ENCODE measurements at regions not wholly inside any gene's neighbourhood (a gene's known extent, or its start where the extent isn't known, plus 50 kb on each side); places are given as distances from the start of the nearest gene placed in this dataset.

DNA sequence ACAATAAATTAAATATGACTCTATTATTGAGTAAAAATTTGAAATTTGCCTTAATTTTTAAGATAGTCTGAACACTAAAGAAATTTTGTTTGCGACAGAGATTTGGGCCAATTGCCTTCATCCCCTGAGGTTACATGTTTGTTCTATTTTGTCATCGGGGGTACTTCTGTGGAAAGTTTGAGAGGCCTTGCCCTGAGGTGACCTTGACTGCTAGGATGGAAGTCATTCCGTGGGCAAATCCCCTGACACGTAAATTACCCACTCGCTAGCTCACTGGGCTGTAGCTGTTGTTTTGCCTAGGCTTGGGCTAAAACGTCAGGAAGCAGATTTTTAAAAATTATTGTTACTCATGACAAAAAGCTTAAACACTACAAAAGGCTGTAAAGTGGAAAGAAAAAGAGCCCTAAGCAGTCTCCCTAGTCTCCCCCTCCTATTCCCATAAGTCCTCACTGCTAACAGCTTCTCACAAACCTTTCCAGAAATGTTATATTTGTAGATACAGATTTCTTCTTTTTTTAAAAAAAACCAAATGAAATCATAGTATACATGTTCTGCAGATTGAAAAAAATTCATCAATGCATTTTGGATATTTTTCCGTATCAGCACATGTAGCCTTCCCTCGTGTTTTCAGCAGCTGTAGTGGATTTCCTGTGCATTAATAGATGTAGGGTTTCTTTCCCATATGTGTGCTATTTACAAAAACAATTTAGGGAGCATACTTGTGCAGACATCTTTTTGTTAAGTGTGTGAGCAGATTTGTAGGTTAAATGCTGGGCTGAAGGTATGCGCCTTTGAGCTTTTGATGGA lies 142.7 kb downstream of the MRPS6 start:
- peak overlapping the region; percentile 10 to 49 for H3K27ac ChIP-seq (ENCODE audit: low read depth in 1 of 2, low read length in 2 of 2)
- peaks cover 0 to 4% of the 10 kb centered on the region in 2 donors for H3K4me1 ChIP-seq (ENCODE audit: control insufficient read depth in 1 of 2, insufficient read depth in 2 of 2, low read length in 2 of 2)
- intact Hi-C loops (cut with DNase I), result no loop called here
- H3K36me3 ChIP-seq (ENCODE audit: control insufficient read depth in 1 of 2, insufficient read depth in 2 of 2, low read length in 1 of 2), result no peaks in the 10 kb centered on the region
- H3K27me3 ChIP-seq (ENCODE audit: control insufficient read depth in 1 of 2, insufficient read depth in 2 of 2, low read length in 1 of 2), result no peaks in the 10 kb centered on the region
- no peak for ATAC-seq (ENCODE audit: low FRiP score)
- no peak for DNase-seq
- H3K9me3 ChIP-seq (ENCODE audit: control insufficient read depth, low read length), result peaks cover 1% of the 10 kb centered on the region
- WGBS, 2 donors, result 8 to 18% methylated on average over 9 of the region's 9 CpGs
- H3K4me3 ChIP-seq (ENCODE audit: low read length in 2 of 2), result no peak overlapping the region

DNA sequence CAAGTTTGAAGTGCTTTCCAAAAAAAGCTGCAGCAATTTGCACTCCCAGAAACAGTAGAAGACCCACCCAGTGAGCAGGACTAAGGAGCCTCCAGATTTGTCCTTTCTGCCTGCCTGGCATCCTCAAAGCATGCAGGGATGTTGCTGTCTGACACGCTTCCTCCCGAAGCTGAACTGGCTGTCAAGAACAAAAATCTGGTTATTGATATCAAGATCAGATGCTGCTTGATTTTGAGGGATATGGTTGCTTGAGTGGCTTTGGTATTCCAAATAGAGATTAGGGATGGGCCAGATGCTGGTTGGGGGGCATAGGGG lies 143.3 kb downstream of the MRPS6 start:
- 22 to 26% methylated on average over 2 of the region's 2 CpGs for WGBS, 2 donors
- intact Hi-C loops (cut with DNase I), result no loop called here

GRCh38 chr21:34217263-34217662 lies 143.9 kb downstream of the MRPS6 start:
- intact Hi-C loops (cut with DNase I), result no loop called here

More for the DNA sequence above, 143.3 kb downstream of the MRPS6 start:
- Histone ChIP-seq H3K9me3 (ENCODE audit: control insufficient read depth, low read length) (peaks cover 1% of the 10 kb centered on the region), H3K27ac (ENCODE audit: low read depth in 1 of 2, low read length in 2 of 2) (peak overlapping the region in 1 of 2 donors; percentile 57), H3K4me3 (ENCODE audit: low read length in 2 of 2) (no peak overlapping the region), H3K36me3 (ENCODE audit: control insufficient read depth in 1 of 2, insufficient read depth in 2 of 2, low read length in 1 of 2) (no peaks in the 10 kb centered on the region), H3K27me3 (ENCODE audit: control insufficient read depth in 1 of 2, insufficient read depth in 2 of 2, low read length in 1 of 2) (no peaks in the 10 kb centered on the region), H3K4me1 (ENCODE audit: control insufficient read depth in 1 of 2, insufficient read depth in 2 of 2, low read length in 2 of 2) (peaks cover 0 to 4% of the 10 kb centered on the region in 2 donors)
- DNase-seq (no peak), ATAC-seq (ENCODE audit: low FRiP score) (no peak)

GRCh38 chr21:34219334-34220060 lies 144.3 kb upstream of the KCNE2 start:
- no peak for ATAC-seq (ENCODE audit: low FRiP score)
- no peak overlapping the region for H3K4me3 ChIP-seq (ENCODE audit: low read length in 2 of 2)
- no peak overlapping the region for H3K27ac ChIP-seq (ENCODE audit: low read depth in 1 of 2, low read length in 2 of 2)
- H3K4me1 ChIP-seq (ENCODE audit: control insufficient read depth in 1 of 2, insufficient read depth in 2 of 2, low read length in 2 of 2), result peaks cover 0 to 4% of the 10 kb centered on the region in 2 donors
- no peak for DNase-seq
- no peaks in the 10 kb centered on the region for H3K27me3 ChIP-seq (ENCODE audit: control insufficient read depth in 1 of 2, insufficient read depth in 2 of 2, low read length in 1 of 2)
- H3K36me3 ChIP-seq (ENCODE audit: control insufficient read depth in 1 of 2, insufficient read depth in 2 of 2, low read length in 1 of 2), result no peaks in the 10 kb centered on the region
- WGBS, 2 donors, result 89 to 93% methylated on average over 4 of the region's 4 CpGs
- intact Hi-C loops (cut with DNase I), result no loop called here
- no peaks in the 10 kb centered on the region for H3K9me3 ChIP-seq (ENCODE audit: control insufficient read depth, low read length)

More at GRCh38 chr21:34217263-34217662, 143.9 kb downstream of the MRPS6 start:
- no peaks in the 10 kb centered on the region for H3K27me3 ChIP-seq (ENCODE audit: control insufficient read depth in 1 of 2, insufficient read depth in 2 of 2, low read length in 1 of 2)
- WGBS, 2 donors, result 98% methylated on average over 3 of the region's 3 CpGs
- ATAC-seq (ENCODE audit: low FRiP score) (no peak), DNase-seq (no peak)
- H3K9me3 ChIP-seq (ENCODE audit: control insufficient read depth, low read length), result peaks cover 1% of the 10 kb centered on the region
- no peak overlapping the region for H3K4me3 ChIP-seq (ENCODE audit: low read length in 2 of 2)
- H3K27ac ChIP-seq (ENCODE audit: low read depth in 1 of 2, low read length in 2 of 2), result no peak overlapping the region
- peaks cover 0 to 4% of the 10 kb centered on the region in 2 donors for H3K4me1 ChIP-seq (ENCODE audit: control insufficient read depth in 1 of 2, insufficient read depth in 2 of 2, low read length in 2 of 2)
- H3K36me3 ChIP-seq (ENCODE audit: control insufficient read depth in 1 of 2, insufficient read depth in 2 of 2, low read length in 1 of 2), result no peaks in the 10 kb centered on the region

- Histone ChIP-seq H3K27me3 (ENCODE audit: control insufficient read depth in 1 of 2, insufficient read depth in 2 of 2, low read length in 1 of 2) (no peaks in the 10 kb centered on the region), H3K27ac (ENCODE audit: low read depth in 1 of 2, low read length in 2 of 2) (no peak overlapping the region), H3K9me3 (ENCODE audit: control insufficient read depth, low read length) (no peaks in the 10 kb centered on the region), H3K4me3 (ENCODE audit: low read length in 2 of 2) (no peak overlapping the region), H3K4me1 (ENCODE audit: control insufficient read depth in 1 of 2, insufficient read depth in 2 of 2, low read length in 2 of 2) (no peaks in the 10 kb centered on the region), H3K36me3 (ENCODE audit: control insufficient read depth in 1 of 2, insufficient read depth in 2 of 2, low read length in 1 of 2) (no peaks in the 10 kb centered on the region)
- DNase-seq, result no peak
- 96 to 97% methylated on average over 1 of the region's 1 CpG for WGBS, 2 donors
- intact Hi-C loops (cut with DNase I), result no loop called here
- ATAC-seq (ENCODE audit: low FRiP score), result no peak
These were observed 143.1 kb upstream of the KCNE2 start for GRCh38 chr21:34220556-34221195.

DNA sequence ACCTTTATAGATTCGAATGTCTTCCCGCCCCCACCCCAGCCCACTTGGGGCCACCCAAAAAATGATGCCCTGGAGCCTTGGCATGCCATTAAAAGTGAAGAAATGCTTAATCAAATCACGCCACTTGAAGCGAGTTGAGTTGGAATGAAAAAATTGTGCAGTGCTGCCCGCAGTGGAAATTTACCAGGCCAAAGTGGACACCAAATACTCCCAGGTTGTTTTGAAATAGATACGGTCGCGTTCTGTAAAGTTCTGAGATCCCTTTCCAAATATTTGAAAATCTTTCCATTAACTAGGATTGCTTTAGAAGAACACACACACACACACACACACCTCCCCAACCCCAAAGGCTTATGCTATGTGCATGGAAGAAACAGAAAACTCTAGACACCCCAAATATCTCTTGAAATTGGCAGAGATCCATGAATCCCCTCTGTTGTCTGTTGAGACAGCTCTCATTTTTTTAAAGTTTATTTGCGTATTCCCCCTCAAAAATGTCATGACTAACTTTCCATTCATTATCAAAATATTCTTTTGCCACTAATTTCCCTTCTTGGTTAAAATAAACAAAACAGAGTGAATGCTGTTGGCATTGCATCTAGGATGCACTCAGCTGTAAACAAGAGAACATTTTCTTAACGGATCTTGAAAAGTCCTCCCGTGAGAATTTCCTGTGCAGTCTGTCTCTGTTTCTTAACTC lies 142.3 kb upstream of the KCNE2 start:
- no peaks in the 10 kb centered on the region for H3K36me3 ChIP-seq (ENCODE audit: control insufficient read depth in 1 of 2, insufficient read depth in 2 of 2, low read length in 1 of 2)
- no peak overlapping the region for H3K4me3 ChIP-seq (ENCODE audit: low read length in 2 of 2)
- H3K27ac ChIP-seq (ENCODE audit: low read depth in 1 of 2, low read length in 2 of 2), result no peak overlapping the region
- ATAC-seq (ENCODE audit: low FRiP score) (no peak), DNase-seq (no peak)
- H3K4me1 ChIP-seq (ENCODE audit: control insufficient read depth in 1 of 2, insufficient read depth in 2 of 2, low read length in 2 of 2), result no peaks in the 10 kb centered on the region
- intact Hi-C loops (cut with DNase I), result no loop called here
- no peaks in the 10 kb centered on the region for H3K27me3 ChIP-seq (ENCODE audit: control insufficient read depth in 1 of 2, insufficient read depth in 2 of 2, low read length in 1 of 2)
- H3K9me3 ChIP-seq (ENCODE audit: control insufficient read depth, low read length), result no peaks in the 10 kb centered on the region
- WGBS, 2 donors, result 83 to 87% methylated on average over 11 of the region's 11 CpGs

- H3K36me3 ChIP-seq (ENCODE audit: control insufficient read depth in 1 of 2, insufficient read depth in 2 of 2, low read length in 1 of 2), result no peaks in the 10 kb centered on the region
- ATAC-seq (ENCODE audit: low FRiP score), result no peak
- DNase-seq, result no peak
- no peaks in the 10 kb centered on the region for H3K9me3 ChIP-seq (ENCODE audit: control insufficient read depth, low read length)
- no peak overlapping the region for H3K27ac ChIP-seq (ENCODE audit: low read depth in 1 of 2, low read length in 2 of 2)
- no peaks in the 10 kb centered on the region for H3K27me3 ChIP-seq (ENCODE audit: control insufficient read depth in 1 of 2, insufficient read depth in 2 of 2, low read length in 1 of 2)
- WGBS, 2 donors, result 90 to 94% methylated on average over 14 of the region's 14 CpGs
- intact Hi-C loops (cut with DNase I), result no loop called here
- peaks cover 1 to 3% of the 10 kb centered on the region in 2 donors for H3K4me1 ChIP-seq (ENCODE audit: control insufficient read depth in 1 of 2, insufficient read depth in 2 of 2, low read length in 2 of 2)
- no peak overlapping the region for H3K4me3 ChIP-seq (ENCODE audit: low read length in 2 of 2)
These were observed 141.8 kb upstream of the KCNE2 start for GRCh38 chr21:34222031-34222335.

DNA sequence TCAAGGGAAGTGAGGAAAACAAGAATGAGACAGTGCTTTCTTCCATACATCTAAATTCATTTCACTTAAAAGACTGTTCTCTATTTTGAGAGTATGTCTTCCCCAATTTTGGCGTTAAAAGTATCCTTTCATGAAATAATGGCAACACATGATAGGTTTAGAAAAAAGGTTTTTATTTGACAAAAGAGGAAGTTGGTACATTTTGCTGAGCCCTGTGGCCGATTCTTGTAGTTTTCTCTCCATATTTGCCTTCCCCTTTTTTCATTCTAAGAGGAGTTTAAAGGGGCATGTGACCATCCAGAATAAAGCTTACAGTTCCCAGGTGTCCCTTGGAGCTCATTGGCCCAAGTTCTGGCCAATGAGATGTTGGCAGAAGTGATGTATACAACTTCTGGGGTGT lies 140.4 kb upstream of the KCNE2 start:
- no peak for ATAC-seq (ENCODE audit: low FRiP score)
- WGBS, 2 donors, result 90 to 96% methylated on average over 2 of the region's 2 CpGs
- intact Hi-C loops (cut with DNase I), result no loop called here
- H3K27ac ChIP-seq (ENCODE audit: low read depth in 1 of 2, low read length in 2 of 2), result no peak overlapping the region
- no peaks in the 10 kb centered on the region for H3K9me3 ChIP-seq (ENCODE audit: control insufficient read depth, low read length)
- peaks cover 2 to 3% of the 10 kb centered on the region in 2 donors for H3K4me1 ChIP-seq (ENCODE audit: control insufficient read depth in 1 of 2, insufficient read depth in 2 of 2, low read length in 2 of 2)
- H3K4me3 ChIP-seq (ENCODE audit: low read length in 2 of 2), result no peak overlapping the region
- no peaks in the 10 kb centered on the region for H3K27me3 ChIP-seq (ENCODE audit: control insufficient read depth in 1 of 2, insufficient read depth in 2 of 2, low read length in 1 of 2)
- no peaks in the 10 kb centered on the region for H3K36me3 ChIP-seq (ENCODE audit: control insufficient read depth in 1 of 2, insufficient read depth in 2 of 2, low read length in 1 of 2)
- no peak for DNase-seq
